Cardiac muscle cell (in vitro differentiated cells and primary cell): ENCODE measurements at regions not wholly inside any gene's neighbourhood (a gene's known extent, or its start where the extent isn't known, plus 50 kb on each side); places are given as distances from the start of the nearest gene placed in this dataset.

Experiments used
- DNase-seq, 2 donors: peaks; one replicate each; pipeline versions ENCODE4 v3.0.0 to v3.0.0-alpha.2; 2010 to 2017; ENCODE audit warnings: low read depth in 1 of 2, low spot score in 1 of 2
- H3K27ac ChIP-seq: fragments of 200-600 bp; sonication (generic); 2 replicates; pipeline ENCODE4 v1.5.1; 2016
- H3K27me3 ChIP-seq: fragments of 200-600 bp; sonication (generic); 2 replicates; pipeline ENCODE4 v1.6.0; 2016; ENCODE audit warnings: control low read depth
- H3K36me3 ChIP-seq: fragments of 200-600 bp; sonication (generic); 2 replicates; pipeline ENCODE4 v1.5.1; 2016; ENCODE audit warnings: control low read depth
- H3K4me1 ChIP-seq: fragments of 200-600 bp; sonication (generic); 2 replicates; pipeline ENCODE4 v1.8.1; 2017; ENCODE audit warnings: low read depth, mild to moderate bottlenecking, mixed run types
- H3K4me3 ChIP-seq: fragments of 200-600 bp; sonication (generic); 2 replicates; pipeline ENCODE4 v1.5.1; 2016; ENCODE audit warnings: mild to moderate bottlenecking
- H3K9me3 ChIP-seq: fragments of 200-600 bp; sonication (generic); 2 replicates; pipeline ENCODE4 v1.5.1; 2017; ENCODE audit warnings: low read depth, mild to moderate bottlenecking, control low read depth
- CTCF ChIP-seq: IDR thresholded peaks from 2 replicates; pipeline ENCODE4 v1.5.1; 2012; ENCODE audit warnings: low read depth, mild to moderate bottlenecking, low read length

- Histone ChIP-seq H3K27ac (no peak overlapping the region), H3K36me3 (no peaks in the 10 kb centered on the region), H3K9me3 (no peaks in the 10 kb centered on the region), H3K4me3 (no peak overlapping the region), H3K27me3 (no peaks in the 10 kb centered on the region), H3K4me1 (no peaks in the 10 kb centered on the region)
- peak in 1 of 2 donors; percentile 27 for DNase-seq
- no peak for TF ChIP-seq CTCF
These were observed 136.7 kb downstream of the KIF20B start for GRCh38 chr10:89838044-89838615.

- TF ChIP-seq CTCF = no peak
- Histone ChIP-seq H3K27me3 (no peaks in the 10 kb centered on the region), H3K9me3 (no peaks in the 10 kb centered on the region), H3K4me3 (no peak overlapping the region), H3K27ac (no peak overlapping the region), H3K4me1 (peaks cover 20% of the 10 kb centered on the region), H3K36me3 (no peaks in the 10 kb centered on the region)
- DNase-seq = peak in 1 of 2 donors; percentile 48
These were observed 144.3 kb downstream of the KIF20B start for GRCh38 chr10:89845541-89846280.

- DNase-seq = no peak
- H3K36me3 ChIP-seq = no peaks in the 10 kb centered on the region
- no peak for TF ChIP-seq CTCF
- peaks cover 25% of the 10 kb centered on the region for H3K4me1 ChIP-seq
- H3K4me3 ChIP-seq = no peak overlapping the region
- no peaks in the 10 kb centered on the region for H3K9me3 ChIP-seq
- no peaks in the 10 kb centered on the region for H3K27me3 ChIP-seq
- H3K27ac ChIP-seq = no peak overlapping the region
These were observed 144.9 kb downstream of the KIF20B start for GRCh38 chr10:89846281-89846630.

- no peak for TF ChIP-seq CTCF
- no peaks in the 10 kb centered on the region for H3K9me3 ChIP-seq
- peaks cover 25% of the 10 kb centered on the region for H3K4me1 ChIP-seq
- peak in 1 of 2 donors; percentile 9 for DNase-seq
- H3K4me3 ChIP-seq = no peak overlapping the region
- peak overlapping the region; percentile 34 for H3K27ac ChIP-seq
- no peaks in the 10 kb centered on the region for H3K36me3 ChIP-seq
- no peaks in the 10 kb centered on the region for H3K27me3 ChIP-seq
These were observed 145.4 kb downstream of the KIF20B start for GRCh38 chr10:89846786-89847185.

GRCh38 chr10:89852872-89853271 lies 151.5 kb downstream of the KIF20B start:
- H3K4me1 ChIP-seq = peaks cover 14% of the 10 kb centered on the region
- no peaks in the 10 kb centered on the region for H3K27me3 ChIP-seq
- no peak overlapping the region for H3K27ac ChIP-seq
- H3K9me3 ChIP-seq = no peaks in the 10 kb centered on the region
- no peak for TF ChIP-seq CTCF
- no peak overlapping the region for H3K4me3 ChIP-seq
- H3K36me3 ChIP-seq = no peaks in the 10 kb centered on the region
- no peak for DNase-seq
